ENCODE measurements at regions not wholly inside any gene's neighbourhood (a gene's known extent, or its start where the extent isn't known, plus 50 kb on each side); places are given as distances from the start of the nearest gene placed in this dataset.

GRCh38 chr13:33543631-33544265 lies 258.2 kb upstream of the STARD13 start:
- CTCF ChIA-PET, result interaction anchor here (0.7 to 1.7 kb wide), 12 partner anchors 10 to 956 kb away, joined by 3 to 12 read pairs (median 4); partner anchors contain the start of gene STARD13
- peaks cover 49% of the 10 kb centered on the region for H3K4me1 Mint-ChIP-seq
- DNase-seq (ENCODE audit: low spot score), result no peak
- H3K4me3 Mint-ChIP-seq, result peak overlapping the region; percentile 87
- no peaks in the 10 kb centered on the region for H3K9me3 Mint-ChIP-seq
- TF ChIP-seq E2F5 (CRISPR knock-in tag; IDR thresholded peaks at IDR 0.05), result no peak
- TF ChIP-seq CREM (CRISPR knock-in tag; IDR thresholded peaks at IDR 0.05), result no peak
- no peak for TF ChIP-seq HMGXB4 (CRISPR knock-in tag; IDR thresholded peaks at IDR 0.05)
- no peak for TF ChIP-seq IRF1 (CRISPR knock-in tag; IDR thresholded peaks at IDR 0.05)
- TF ChIP-seq GABPB1 (CRISPR knock-in tag; IDR thresholded peaks at IDR 0.05), result no peak
- no peaks in the 10 kb centered on the region for H3K36me3 Mint-ChIP-seq
- ATAC-seq, result no peak
- H3K27ac Mint-ChIP-seq, result peak overlapping the region; percentile 98
- POLR2A ChIA-PET, result interaction anchor here (0.9 to 1.4 kb wide), 3 partner anchors 29 to 275 kb away, joined by 3 read pairs; no protein-coding TSS in a partner anchor
- H3K27me3 Mint-ChIP-seq (ENCODE audit: low read depth), result no peaks in the 10 kb centered on the region

GRCh38 chr13:33544308-33544707 lies 258.8 kb upstream of the STARD13 start:
- no peaks in the 10 kb centered on the region for H3K36me3 Mint-ChIP-seq
- peak overlapping the region; percentile 98 for H3K27ac Mint-ChIP-seq
- peak overlapping the region; percentile 87 for H3K4me3 Mint-ChIP-seq
- DNase-seq (ENCODE audit: low spot score) (no peak), ATAC-seq (no peak)
- no peaks in the 10 kb centered on the region for H3K27me3 Mint-ChIP-seq (ENCODE audit: low read depth)
- no peak for TF ChIP-seq ATF1 (CRISPR knock-in tag; IDR thresholded peaks at IDR 0.05)
- TF ChIP-seq AR (CRISPR knock-in tag; IDR thresholded peaks at IDR 0.05), result no peak
- TF ChIP-seq GTF2I (CRISPR knock-in tag; conservative IDR thresholded peaks at IDR 0.05), result no peak
- no peak for TF ChIP-seq SP1 (CRISPR knock-in tag; conservative IDR thresholded peaks at IDR 0.05)
- no peak for TF ChIP-seq RELA (CRISPR knock-in tag; IDR thresholded peaks at IDR 0.05; ENCODE audit: borderline replicate concordance)
- no peak for TF ChIP-seq MYBL2 (CRISPR knock-in tag; IDR thresholded peaks at IDR 0.05)
- no peak for TF ChIP-seq HMGA2 (CRISPR knock-in tag; IDR thresholded peaks at IDR 0.05)
- TF ChIP-seq TCF7 (CRISPR knock-in tag; IDR thresholded peaks at IDR 0.05; ENCODE audit: low read depth), result no peak
- no peak for TF ChIP-seq ATF2 (CRISPR knock-in tag; IDR thresholded peaks at IDR 0.05; ENCODE audit: borderline replicate concordance, low read depth)
- H3K4me1 Mint-ChIP-seq, result peaks cover 49% of the 10 kb centered on the region
- ChIA-PET CTCF (interaction anchor here (0.9 kb wide), 1 partner anchor 56 kb away, joined by 4 read pairs; no protein-coding TSS in a partner anchor), POLR2A (interaction anchor here (0.7 to 0.9 kb wide), 2 partner anchors 30 to 73 kb away, joined by 3 to 5 read pairs; no protein-coding TSS in a partner anchor)
- H3K9me3 Mint-ChIP-seq, result no peaks in the 10 kb centered on the region

- Mint-ChIP-seq H3K27me3 (ENCODE audit: low read depth) (no peaks in the 10 kb centered on the region), H3K4me1 (peaks cover 45% of the 10 kb centered on the region), H3K36me3 (no peaks in the 10 kb centered on the region), H3K4me3 (peak overlapping the region; percentile 20; the same call in 1 of the 2 replicates), H3K27ac (0 out of 2 replicates have a peak overlapping the region, but pooled peaks have one; percentile 20), H3K9me3 (no peaks in the 10 kb centered on the region)
- ChIA-PET POLR2A (no interaction called here), CTCF (no interaction called here)
- no peak for DNase-seq (ENCODE audit: low spot score)
- no peak for ATAC-seq
- TF ChIP-seq PRRX2 (CRISPR knock-in tag; IDR thresholded peaks at IDR 0.05) (no peak), JAZF1 (CRISPR knock-in tag; IDR thresholded peaks at IDR 0.05) (no peak), PREB (CRISPR knock-in tag; IDR thresholded peaks at IDR 0.05; ENCODE audit: borderline replicate concordance) (no peak), AFF4 (CRISPR knock-in tag; IDR thresholded peaks at IDR 0.05; ENCODE audit: borderline replicate concordance) (no peak), OVOL2 (CRISPR knock-in tag; IDR thresholded peaks at IDR 0.05; ENCODE audit: borderline replicate concordance) (no peak)
Measured at GRCh38 chr13:33545492-33545891, 259.9 kb upstream of the STARD13 start.
